ENCODE measurements at regions not wholly inside any gene's neighbourhood (a gene's known extent, or its start where the extent isn't known, plus 50 kb on each side); places are given as distances from the start of the nearest gene placed in this dataset.

- Histone ChIP-seq H3K4me3 (no peak overlapping the region), H3K27ac (no peak overlapping the region), H3K27me3 (no peaks in the 10 kb centered on the region), H3K36me3 (no peaks in the 10 kb centered on the region), H3K9me3 (no peaks in the 10 kb centered on the region), H3K4me1 (no peaks in the 10 kb centered on the region)
- TF ChIP-seq CTCF (IDR thresholded peaks at IDR 0.05) (no peak), POLR2A (IDR thresholded peaks at IDR 0.05) (no peak)
- ATAC-seq (no peak), DNase-seq (no peak)
- 43% methylated on average over 2 of the region's 6 CpGs for WGBS (ENCODE audit: insufficient coverage, low coverage, low lambda C conversion rate, missing lambda C conversion rate)
- intact Hi-C loops (cut with DNase I) = no loop called here
These were observed 517.3 kb upstream of the HS6ST1 start for GRCh38 chr2:128835974-128836373.

GRCh38 chr2:128836559-128837100, 518.0 kb upstream of the HS6ST1 start:
- ATAC-seq (no peak), DNase-seq (no peak)
- Histone ChIP-seq H3K36me3 (no peaks in the 10 kb centered on the region), H3K27ac (no peak overlapping the region), H3K4me3 (no peak overlapping the region), H3K9me3 (no peaks in the 10 kb centered on the region), H3K4me1 (no peaks in the 10 kb centered on the region), H3K27me3 (no peaks in the 10 kb centered on the region)
- 62% methylated on average over 3 of the region's 5 CpGs for WGBS (ENCODE audit: insufficient coverage, low coverage, low lambda C conversion rate, missing lambda C conversion rate)
- TF ChIP-seq CTCF (IDR thresholded peaks at IDR 0.05) = no peak
- TF ChIP-seq POLR2A (IDR thresholded peaks at IDR 0.05) = no peak
- intact Hi-C loops (cut with DNase I) = no loop called here

- H3K4me3 ChIP-seq = no peak overlapping the region
- H3K4me1 ChIP-seq = no peaks in the 10 kb centered on the region
- TF ChIP-seq POLR2A (IDR thresholded peaks at IDR 0.05) = no peak
- TF ChIP-seq CTCF (IDR thresholded peaks at IDR 0.05) = no peak
- DNase-seq (no peak), ATAC-seq (no peak)
- no peaks in the 10 kb centered on the region for H3K27me3 ChIP-seq
- H3K9me3 ChIP-seq = no peaks in the 10 kb centered on the region
- H3K27ac ChIP-seq = no peak overlapping the region
- intact Hi-C loops (cut with DNase I) = no loop called here
- WGBS (ENCODE audit: insufficient coverage, low coverage, low lambda C conversion rate, missing lambda C conversion rate) = 58% methylated on average over 4 of the region's 5 CpGs
- no peaks in the 10 kb centered on the region for H3K36me3 ChIP-seq
These were observed 519.6 kb upstream of the HS6ST1 start for GRCh38 chr2:128838244-128838643.

- Histone ChIP-seq H3K27me3 (no peaks in the 10 kb centered on the region), H3K4me1 (no peaks in the 10 kb centered on the region), H3K27ac (no peak overlapping the region), H3K36me3 (no peaks in the 10 kb centered on the region), H3K4me3 (no peak overlapping the region), H3K9me3 (peaks cover 0 to 3% (median 0%) of the 10 kb centered on the region in 4 donors)
- DNase-seq (no peak), ATAC-seq (no peak)
- 17% methylated on average over 3 of the region's 3 CpGs for WGBS (ENCODE audit: insufficient coverage, low coverage, low lambda C conversion rate, missing lambda C conversion rate)
- intact Hi-C loops (cut with DNase I) = no loop called here
- TF ChIP-seq CTCF (IDR thresholded peaks at IDR 0.05) = no peak
- no peak for TF ChIP-seq POLR2A (IDR thresholded peaks at IDR 0.05)
These were observed 523.1 kb upstream of the HS6ST1 start for GRCh38 chr2:128841803-128842202.

GRCh38 chr2:128867311-128867710, 548.6 kb upstream of the HS6ST1 start:
- DNase-seq (no peak), ATAC-seq (no peak)
- intact Hi-C loops (cut with DNase I) = no loop called here
- H3K9me3 ChIP-seq = no peaks in the 10 kb centered on the region
- 42% methylated on average over 9 of the region's 9 CpGs for WGBS (ENCODE audit: insufficient coverage, low coverage, low lambda C conversion rate, missing lambda C conversion rate)
- no peaks in the 10 kb centered on the region for H3K4me1 ChIP-seq
- H3K4me3 ChIP-seq = no peak overlapping the region
- no peaks in the 10 kb centered on the region for H3K36me3 ChIP-seq
- no peak for TF ChIP-seq CTCF (IDR thresholded peaks at IDR 0.05)
- TF ChIP-seq POLR2A (IDR thresholded peaks at IDR 0.05) = no peak
- no peaks in the 10 kb centered on the region for H3K27me3 ChIP-seq
- H3K27ac ChIP-seq = no peak overlapping the region

All from right lobe of liver (tissue), 6 donors.